LoVo (cell line): ENCODE measurements at regions not wholly inside any gene's neighbourhood (a gene's known extent, or its start where the extent isn't known, plus 50 kb on each side); places are given as distances from the start of the nearest gene placed in this dataset.

Experiments
- DNase-seq: peaks from one replicate; pipeline ENCODE4 v3.0.0-alpha.2; 2016; ENCODE audit warnings: low spot score

GRCh38 chr12:59928416-59928815 is 332.6 kb downstream of the SLC16A7 start:
- DNase-seq, result no peak

GRCh38 chr12:59929110-59929509 is 333.3 kb downstream of the SLC16A7 start:
- no peak for DNase-seq

DNA sequence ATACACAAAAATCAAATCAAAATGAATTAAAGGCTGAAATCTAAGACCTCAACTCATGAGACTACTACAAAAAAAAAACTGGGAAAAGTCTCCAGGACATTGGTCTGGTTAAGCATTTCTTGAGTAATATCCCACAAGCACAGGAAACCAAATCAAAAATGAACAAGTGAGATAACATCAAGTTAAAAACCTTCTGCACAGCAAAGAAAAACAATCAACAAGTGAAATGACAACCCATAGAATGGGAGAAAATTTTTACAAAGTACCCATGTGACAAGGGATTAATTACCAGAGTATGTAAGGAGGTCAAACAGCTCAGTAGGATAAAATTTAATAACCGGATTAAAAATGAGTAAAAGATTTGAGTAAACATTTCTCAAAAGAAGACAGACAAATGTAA is 338.7 kb downstream of the SLC16A7 start:
- no peak for DNase-seq

- no peak for DNase-seq
These were observed 340.7 kb downstream of the SLC16A7 start for GRCh38 chr12:59936534-59936933.

DNA sequence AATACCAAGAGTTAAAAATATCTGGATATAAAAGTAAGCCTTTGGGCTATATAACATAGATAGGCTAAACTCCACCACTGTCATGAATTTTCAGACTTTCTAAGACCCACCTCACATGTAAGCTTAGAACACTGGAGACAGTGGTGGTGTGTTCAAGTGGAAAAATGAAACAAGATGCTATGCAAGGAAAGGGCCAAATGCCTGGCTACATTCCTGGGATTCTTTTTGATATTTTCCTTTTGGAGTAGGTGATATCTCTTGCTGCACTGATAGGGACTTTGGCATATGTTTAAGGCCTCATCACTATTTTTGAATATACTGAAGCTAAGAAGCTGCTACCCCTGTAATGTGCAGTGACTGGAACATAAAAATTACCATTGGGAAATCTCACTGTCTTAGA is 341.3 kb downstream of the SLC16A7 start:
- no peak for DNase-seq

DNA sequence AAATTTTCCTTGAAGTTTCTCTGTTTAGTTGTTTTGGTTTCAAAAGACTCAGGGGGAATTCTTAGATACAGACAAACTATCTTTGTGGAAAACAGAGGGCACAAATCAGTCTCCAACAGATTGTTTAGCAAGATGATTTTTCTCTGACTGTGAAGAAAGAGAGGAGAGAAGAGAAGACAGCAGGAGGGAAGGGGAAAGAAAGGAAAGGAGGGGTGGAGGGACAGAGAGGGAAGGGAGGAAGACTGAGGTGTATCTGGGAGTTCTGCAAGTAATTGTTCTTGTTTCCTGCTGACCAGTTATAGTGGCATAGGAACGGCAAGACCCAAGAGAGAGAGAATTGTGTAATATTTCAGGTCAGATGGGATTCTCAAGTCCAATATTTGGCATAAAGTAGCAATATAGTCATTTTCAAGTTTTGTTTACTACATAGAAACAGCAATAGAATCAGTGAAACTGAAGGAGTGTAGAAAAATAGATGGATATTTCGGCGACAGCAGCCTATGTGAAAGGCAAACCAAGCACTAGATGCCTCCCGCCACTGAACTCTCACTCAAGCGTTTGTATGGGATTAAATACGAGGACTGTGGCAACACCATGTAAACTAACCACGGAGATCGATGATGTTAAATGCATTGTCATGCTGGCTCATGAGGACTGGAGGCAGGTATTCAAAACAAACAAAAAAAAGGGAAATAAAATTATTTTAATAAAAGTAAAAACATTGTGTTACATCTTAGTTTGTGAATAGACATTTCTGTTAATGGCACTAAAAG is 342.5 kb downstream of the SLC16A7 start:
- DNase-seq, result no peak

DNA sequence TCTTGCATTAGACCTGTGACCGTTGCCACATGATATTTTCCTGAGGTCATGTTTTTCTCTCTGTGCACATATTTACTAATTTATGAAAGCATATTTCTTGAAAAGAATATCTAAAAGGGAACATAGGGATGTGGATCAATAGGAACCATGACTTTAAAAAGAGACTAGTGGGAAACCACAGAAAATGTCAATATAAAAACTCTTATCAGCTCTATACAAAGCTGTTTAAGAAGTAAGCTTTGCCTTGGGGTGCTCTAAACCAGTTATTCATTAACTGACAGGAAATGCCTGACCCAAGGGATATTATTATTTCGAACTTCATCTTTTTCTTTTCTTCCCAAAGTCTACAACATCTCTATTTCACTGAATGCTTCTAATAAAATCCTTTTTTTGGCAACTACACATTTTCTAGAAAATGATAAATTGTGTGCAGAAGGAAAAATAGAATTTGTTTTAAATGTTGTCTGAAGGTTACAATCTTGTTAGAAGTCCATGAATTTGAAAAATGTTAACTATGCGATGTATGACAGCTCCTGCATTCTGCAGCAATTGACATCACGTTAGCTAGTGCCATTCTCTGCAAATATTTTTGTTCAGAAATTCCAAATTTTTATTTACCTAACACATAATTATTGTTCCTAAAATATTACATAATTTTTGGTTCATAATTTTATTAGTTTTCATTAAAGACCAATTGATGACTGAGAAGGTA is 345.0 kb downstream of the SLC16A7 start:
- no peak for DNase-seq

- no peak for DNase-seq
These were observed 345.6 kb downstream of the SLC16A7 start for GRCh38 chr12:59941461-59941860.

GRCh38 chr12:59944177-59944576 is 348.3 kb downstream of the SLC16A7 start:
- no peak for DNase-seq

- DNase-seq, result no peak
These were observed 350.8 kb downstream of the SLC16A7 start for GRCh38 chr12:59946635-59947034.

DNA sequence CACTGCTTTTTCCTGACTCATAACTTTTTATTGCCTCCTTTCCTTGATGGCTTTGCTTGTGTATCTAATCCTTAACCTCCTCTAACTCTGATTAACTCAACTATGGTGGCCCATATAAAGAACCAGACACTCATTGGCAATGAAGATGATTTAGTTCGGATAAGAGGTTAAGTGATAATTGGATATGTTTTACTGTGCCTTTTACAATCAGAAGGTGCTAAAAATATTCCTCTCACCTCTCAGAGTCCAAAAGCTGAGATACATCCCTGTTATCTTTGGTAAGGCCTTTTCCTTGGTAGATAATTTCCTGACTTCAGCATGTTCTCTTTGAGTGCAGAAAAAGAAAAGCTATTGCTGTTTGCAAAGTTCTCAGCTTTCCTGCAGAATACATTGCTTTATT is 367.7 kb downstream of the SLC16A7 start:
- DNase-seq, result no peak

- no peak for DNase-seq
These were observed 377.1 kb downstream of the SLC16A7 start for GRCh38 chr12:59972905-59973304.

- no peak for DNase-seq
These were observed 377.7 kb downstream of the SLC16A7 start for GRCh38 chr12:59973515-59973914.

DNA sequence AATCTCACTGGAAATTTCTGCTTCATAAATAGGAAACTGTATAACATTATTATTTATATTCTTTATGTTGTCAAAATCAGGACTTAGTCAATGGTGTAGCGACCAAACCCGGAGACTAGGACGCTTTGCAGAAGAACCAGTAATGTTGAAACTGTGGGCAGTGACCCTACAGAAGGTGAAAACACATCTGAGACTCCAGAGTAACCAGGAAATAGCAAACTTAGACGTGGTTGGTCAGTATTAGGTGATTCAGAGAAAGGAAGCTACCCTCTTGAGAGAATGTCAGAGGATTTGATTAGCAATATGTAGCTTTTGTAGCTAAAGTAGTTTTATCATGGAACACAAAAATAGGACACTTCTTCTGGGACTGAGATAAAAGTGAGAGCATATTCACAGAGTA is 381.9 kb downstream of the SLC16A7 start:
- no peak for DNase-seq

- no peak for DNase-seq
These were observed 384.6 kb downstream of the SLC16A7 start for GRCh38 chr12:59980476-59980875.

DNA sequence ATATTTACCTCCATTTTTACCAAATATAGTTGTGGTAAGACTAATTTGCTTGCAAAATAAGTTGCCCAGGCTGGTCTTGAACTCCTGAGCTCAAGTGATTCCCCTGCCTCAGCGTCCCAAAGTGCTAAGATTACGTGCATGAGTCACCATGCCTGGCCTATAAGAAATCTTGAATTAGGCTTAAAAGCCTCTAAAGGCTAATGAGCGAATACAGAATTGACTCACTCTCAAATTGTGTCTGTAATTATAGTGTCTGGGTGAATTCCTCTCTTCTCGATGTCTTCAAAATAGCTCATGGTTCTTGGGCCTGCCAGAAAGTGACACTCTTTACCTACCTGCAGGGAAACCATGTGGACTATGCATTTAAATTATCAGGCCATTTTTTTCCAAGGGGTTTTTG is 403.5 kb downstream of the SLC16A7 start:
- DNase-seq, result no peak

DNA sequence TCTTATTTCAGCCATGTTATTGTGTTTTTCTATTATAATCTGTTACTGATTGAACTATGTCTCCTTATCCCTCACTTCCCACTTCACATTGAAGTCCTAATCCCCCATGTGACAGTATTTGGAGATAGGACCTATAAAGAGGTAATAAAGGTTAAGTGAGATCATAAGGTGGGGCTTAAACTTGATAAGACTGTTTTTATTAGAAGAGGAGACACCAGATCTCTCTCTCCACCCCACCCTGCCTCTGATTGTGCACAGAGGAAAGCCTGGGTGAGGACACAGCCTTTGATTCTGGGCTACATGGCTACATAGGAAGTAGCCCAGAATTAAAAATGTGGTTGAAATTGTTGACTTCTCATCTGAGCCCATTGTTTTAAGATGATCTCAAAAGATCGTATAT is 414.7 kb downstream of the SLC16A7 start:
- no peak for DNase-seq

- DNase-seq, result no peak
These were observed 416.8 kb downstream of the SLC16A7 start for GRCh38 chr12:60012659-60013058.

- DNase-seq, result no peak
These were observed 418.6 kb downstream of the SLC16A7 start for GRCh38 chr12:60014436-60014835.

DNA sequence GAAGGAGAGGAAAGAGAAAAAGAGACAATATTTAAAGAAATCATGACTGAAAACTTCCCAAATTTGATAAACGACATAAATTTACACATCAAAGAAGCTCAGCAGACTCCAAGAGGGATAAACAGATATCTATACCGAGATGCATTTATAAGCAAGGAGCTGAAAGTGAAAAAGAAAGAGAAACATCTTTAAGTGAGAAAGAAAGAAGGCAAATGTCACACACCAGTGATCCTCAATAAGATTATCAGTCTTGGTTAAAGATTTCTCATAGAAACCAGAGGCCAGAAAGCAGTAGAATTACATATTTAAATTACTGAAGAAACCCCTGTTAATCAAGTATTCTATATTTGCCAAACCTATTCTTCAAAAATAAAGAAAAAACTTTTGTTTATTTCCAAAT is 424.2 kb downstream of the SLC16A7 start:
- no peak for DNase-seq

- DNase-seq, result no peak
These were observed 425.4 kb downstream of the SLC16A7 start for GRCh38 chr12:60021235-60021634.

GRCh38 chr12:60027266-60027665 is 431.4 kb downstream of the SLC16A7 start:
- DNase-seq, result no peak

DNA sequence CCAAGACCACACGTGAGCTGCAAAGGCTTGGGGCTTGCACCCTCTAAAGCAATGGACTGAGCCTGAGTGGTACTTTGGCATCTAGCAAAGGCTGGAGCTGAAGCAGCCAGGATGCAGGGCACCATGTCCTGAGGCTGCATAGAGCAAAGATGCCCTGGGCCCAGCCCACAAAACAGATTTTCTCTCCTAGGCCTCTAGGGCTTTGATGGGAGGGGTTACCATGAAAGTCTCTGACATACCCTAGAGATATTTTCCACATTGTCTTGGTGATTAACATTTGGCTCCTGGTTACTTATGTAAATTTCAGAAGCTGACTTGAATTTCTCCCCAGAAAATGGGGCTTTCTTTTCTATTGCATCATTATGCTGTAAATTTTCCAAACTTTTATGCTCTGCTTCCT is 438.3 kb downstream of the SLC16A7 start:
- no peak for DNase-seq

DNA sequence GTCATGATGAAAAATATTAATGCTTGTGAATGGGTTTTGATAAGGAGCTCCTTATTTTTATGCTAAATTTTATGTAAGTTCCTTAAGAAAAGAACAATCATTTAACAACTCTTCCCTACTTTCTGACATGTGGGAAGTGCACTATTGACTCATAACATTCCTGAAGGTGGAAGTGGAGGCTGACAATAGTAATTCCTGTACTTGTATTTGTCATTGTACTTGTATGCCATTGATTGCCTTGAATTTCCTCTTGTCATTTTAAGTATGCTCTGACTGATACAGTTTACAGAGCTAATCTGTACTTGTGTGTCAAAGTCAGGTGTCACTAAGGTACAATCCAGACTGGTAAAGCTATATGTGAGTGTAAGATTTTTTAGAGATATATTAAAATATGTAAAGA is 440.0 kb downstream of the SLC16A7 start:
- DNase-seq, result no peak
